ENCODE measurements at regions not wholly inside any gene's neighbourhood (a gene's known extent, or its start where the extent isn't known, plus 50 kb on each side); places are given as distances from the start of the nearest gene placed in this dataset.

DNA sequence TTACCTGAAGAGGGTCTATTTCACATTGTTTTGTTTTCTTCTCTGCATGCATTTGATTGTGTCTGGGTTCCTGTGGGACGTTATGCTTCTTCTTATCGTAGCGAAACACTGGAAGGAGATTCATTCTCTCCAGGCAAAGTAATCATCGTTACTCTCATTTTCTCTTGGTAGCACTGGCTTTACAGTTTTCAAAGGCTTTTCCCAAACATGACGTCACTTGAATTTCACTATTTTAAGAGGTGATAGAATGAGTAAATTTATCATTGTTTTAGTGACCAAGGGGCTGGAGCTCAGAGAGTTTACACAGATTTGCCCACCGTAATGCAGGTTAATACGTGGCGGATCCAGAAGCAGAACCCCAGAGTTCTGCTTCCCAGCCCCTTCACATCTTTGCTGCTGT is 391.4 kb downstream of the DCDC2C start:
- peaks cover 11% of the 10 kb centered on the region for H3K4me1 Mint-ChIP-seq (ENCODE audit: unreplicated experiment)
- no peaks in the 10 kb centered on the region for H3K36me3 Mint-ChIP-seq (ENCODE audit: unreplicated experiment)
- H3K4me3 Mint-ChIP-seq (ENCODE audit: unreplicated experiment): no peak overlapping the region
- H3K9me3 Mint-ChIP-seq (ENCODE audit: unreplicated experiment): no peaks in the 10 kb centered on the region
- no peaks in the 10 kb centered on the region for H3K27me3 Mint-ChIP-seq (ENCODE audit: unreplicated experiment)
- H3K27ac Mint-ChIP-seq (ENCODE audit: unreplicated experiment): no peak overlapping the region
- TF ChIP-seq CTCF (IDR thresholded peaks at IDR 0.05): no peak
- no peak for DNase-seq (ENCODE audit: extremely low spot score, unreplicated experiment)

GRCh38 chr2:4096978-4097766 is 393.8 kb downstream of the DCDC2C start:
- no peak for TF ChIP-seq CTCF (IDR thresholded peaks at IDR 0.05)
- Mint-ChIP-seq H3K9me3 (ENCODE audit: unreplicated experiment) (no peaks in the 10 kb centered on the region), H3K4me1 (ENCODE audit: unreplicated experiment) (peaks cover 8% of the 10 kb centered on the region), H3K36me3 (ENCODE audit: unreplicated experiment) (no peaks in the 10 kb centered on the region), H3K4me3 (ENCODE audit: unreplicated experiment) (no peak overlapping the region), H3K27ac (ENCODE audit: unreplicated experiment) (no peak overlapping the region), H3K27me3 (ENCODE audit: unreplicated experiment) (no peaks in the 10 kb centered on the region)
- DNase-seq (ENCODE audit: extremely low spot score, unreplicated experiment): no peak

DNA sequence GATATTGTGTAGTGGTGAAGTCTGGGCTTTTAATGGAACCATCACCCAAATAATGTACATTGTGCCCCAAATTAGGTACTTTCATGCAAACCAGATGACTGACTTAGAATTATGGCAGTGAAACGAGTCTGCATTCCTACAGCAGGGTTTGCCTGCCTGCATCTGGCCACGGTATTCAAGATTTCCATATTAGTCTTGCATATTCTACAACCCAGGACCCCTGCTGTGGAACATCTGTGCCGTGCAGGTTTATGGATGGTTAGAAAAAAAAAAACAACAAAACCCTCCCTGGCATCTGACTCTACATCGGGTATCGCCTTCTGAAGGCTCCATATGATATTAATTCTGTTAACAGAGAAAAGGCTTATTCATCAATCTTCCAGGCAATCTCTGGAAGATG is 394.8 kb downstream of the DCDC2C start:
- no peak for TF ChIP-seq CTCF (IDR thresholded peaks at IDR 0.05)
- Mint-ChIP-seq H3K9me3 (ENCODE audit: unreplicated experiment) (no peaks in the 10 kb centered on the region), H3K27me3 (ENCODE audit: unreplicated experiment) (no peaks in the 10 kb centered on the region), H3K4me3 (ENCODE audit: unreplicated experiment) (no peak overlapping the region), H3K36me3 (ENCODE audit: unreplicated experiment) (no peaks in the 10 kb centered on the region), H3K4me1 (ENCODE audit: unreplicated experiment) (peaks cover 8% of the 10 kb centered on the region), H3K27ac (ENCODE audit: unreplicated experiment) (peak overlapping the region; percentile 2)
- DNase-seq (ENCODE audit: extremely low spot score, unreplicated experiment): no peak

DNA sequence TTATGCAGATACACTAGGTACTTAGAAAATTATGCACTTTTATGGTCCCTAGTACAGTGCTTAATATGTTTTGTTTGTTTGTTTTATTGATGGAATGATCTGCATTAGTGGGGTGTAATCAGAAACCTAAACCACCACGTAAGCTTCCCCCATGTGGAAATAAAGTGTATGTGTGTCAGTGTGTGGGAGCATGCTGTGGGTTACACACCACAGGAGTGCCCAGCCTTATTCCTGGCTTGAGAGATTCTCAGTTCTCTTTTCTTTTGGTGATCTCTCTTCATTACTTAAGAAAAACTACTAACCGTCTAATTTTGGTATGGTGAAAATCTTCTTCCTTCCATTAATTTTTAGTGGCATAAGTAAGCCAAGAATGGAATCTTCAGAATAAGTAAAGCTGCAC is 398.6 kb downstream of the DCDC2C start:
- H3K4me3 Mint-ChIP-seq (ENCODE audit: unreplicated experiment): no peak overlapping the region
- no peaks in the 10 kb centered on the region for H3K36me3 Mint-ChIP-seq (ENCODE audit: unreplicated experiment)
- no peak for TF ChIP-seq CTCF (IDR thresholded peaks at IDR 0.05)
- H3K4me1 Mint-ChIP-seq (ENCODE audit: unreplicated experiment): peaks cover 8% of the 10 kb centered on the region
- no peak overlapping the region for H3K27ac Mint-ChIP-seq (ENCODE audit: unreplicated experiment)
- peaks cover 9% of the 10 kb centered on the region for H3K9me3 Mint-ChIP-seq (ENCODE audit: unreplicated experiment)
- DNase-seq (ENCODE audit: extremely low spot score, unreplicated experiment): no peak
- H3K27me3 Mint-ChIP-seq (ENCODE audit: unreplicated experiment): no peaks in the 10 kb centered on the region

- Mint-ChIP-seq H3K27ac (ENCODE audit: unreplicated experiment) (no peak overlapping the region), H3K4me1 (ENCODE audit: unreplicated experiment) (no peaks in the 10 kb centered on the region), H3K27me3 (ENCODE audit: unreplicated experiment) (no peaks in the 10 kb centered on the region), H3K9me3 (ENCODE audit: unreplicated experiment) (peaks cover 9% of the 10 kb centered on the region), H3K36me3 (ENCODE audit: unreplicated experiment) (no peaks in the 10 kb centered on the region), H3K4me3 (ENCODE audit: unreplicated experiment) (no peak overlapping the region)
- DNase-seq (ENCODE audit: extremely low spot score, unreplicated experiment): no peak
- TF ChIP-seq CTCF (IDR thresholded peaks at IDR 0.05): no peak
Measured at GRCh38 chr2:4107179-4107578, 403.8 kb downstream of the DCDC2C start.

All from osteocyte (in vitro differentiated cells).